ENCODE measurements at regions not wholly inside any gene's neighbourhood (a gene's known extent, or its start where the extent isn't known, plus 50 kb on each side); places are given as distances from the start of the nearest gene placed in this dataset. TPM values are rescaled to one million over a fixed set of nuclear protein-coding genes. Genes with fewer than 3 reads are reported as not detected.

GRCh38 chrX:131955099-131955777, 67.9 kb upstream of the STK26 start:
- no peaks in the 10 kb centered on the region for H3K36me3 ChIP-seq (ENCODE audit: control insufficient read depth in 4 of 4, insufficient read depth in 4 of 4, low read length in 4 of 4)
- no peak overlapping the region for H3K27ac ChIP-seq (ENCODE audit: low read depth in 1 of 2, low read length in 1 of 2)
- ATAC-seq (ENCODE audit: insufficient read depth, low FRiP score) (no peak), DNase-seq (no peak)
- WGBS, 2 donors, result 51 to 93% methylated on average over 2 of the region's 2 CpGs
- no peaks in the 10 kb centered on the region for H3K9me3 ChIP-seq (ENCODE audit: control insufficient read depth in 4 of 4, insufficient read depth in 3 of 4, low read length in 3 of 4)
- TF ChIP-seq CTCF (IDR thresholded peaks at IDR 0.05; ENCODE audit: control extremely low read depth, extremely low read depth), result no peak
- H3K9ac ChIP-seq (ENCODE audit: insufficient read depth in 1 of 2, low read length in 2 of 2), result no peak overlapping the region
- no peak overlapping the region for H3K4me3 ChIP-seq
- no peaks in the 10 kb centered on the region for H3K4me1 ChIP-seq (ENCODE audit: control insufficient read depth in 5 of 5, insufficient read depth in 5 of 5, low read length in 5 of 5)
- peaks cover 5 to 32% (median 23%) of the 10 kb centered on the region in 3 donors for H3K27me3 ChIP-seq (ENCODE audit: control insufficient read depth in 3 of 3, insufficient read depth in 3 of 3, low read length in 2 of 3)

- ATAC-seq (ENCODE audit: insufficient read depth, low FRiP score), result no peak
- no peak overlapping the region for H3K27ac ChIP-seq (ENCODE audit: low read depth in 1 of 2, low read length in 1 of 2)
Observed at GRCh38 chrX:131958724-131959123, 64.4 kb upstream of the STK26 start.

DNA sequence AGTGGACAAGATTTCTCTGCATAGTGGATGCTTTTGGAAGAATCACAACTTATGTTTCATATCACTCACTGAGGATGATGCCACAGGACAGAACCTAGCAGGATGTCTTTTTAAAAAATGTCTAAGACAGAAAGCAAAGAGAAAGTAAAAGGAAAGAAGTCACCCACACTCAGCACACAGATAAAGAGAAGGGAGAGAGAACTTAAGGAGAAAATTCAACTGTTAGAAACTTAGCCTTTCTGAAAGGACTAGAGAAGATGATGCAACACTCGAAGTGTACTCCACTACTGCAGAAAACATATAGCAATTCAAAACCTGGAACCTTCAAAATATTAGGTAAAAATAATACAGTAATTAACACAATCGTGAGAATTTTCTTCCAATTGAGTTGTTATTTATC, 52.8 kb upstream of the STK26 start:
- H3K27ac ChIP-seq (ENCODE audit: low read depth in 1 of 2, low read length in 1 of 2), result no peak overlapping the region
- H3K4me1 ChIP-seq (ENCODE audit: control insufficient read depth in 5 of 5, insufficient read depth in 5 of 5, low read length in 5 of 5), result no peaks in the 10 kb centered on the region
- no peak overlapping the region for H3K4me3 ChIP-seq
- H3K36me3 ChIP-seq (ENCODE audit: control insufficient read depth in 4 of 4, insufficient read depth in 4 of 4, low read length in 4 of 4), result no peaks in the 10 kb centered on the region
- H3K27me3 ChIP-seq (ENCODE audit: control insufficient read depth in 3 of 3, insufficient read depth in 3 of 3, low read length in 2 of 3), result peaks cover 0 to 40% (median 22%) of the 10 kb centered on the region in 3 donors
- no peaks in the 10 kb centered on the region for H3K9me3 ChIP-seq (ENCODE audit: control insufficient read depth in 4 of 4, insufficient read depth in 3 of 4, low read length in 3 of 4)
- WGBS, 2 donors, result 54 to 61% methylated on average over 2 of the region's 2 CpGs
- H3K9ac ChIP-seq (ENCODE audit: insufficient read depth in 1 of 2, low read length in 2 of 2), result no peak overlapping the region
- ATAC-seq (ENCODE audit: insufficient read depth, low FRiP score), result no peak
- TF ChIP-seq CTCF (IDR thresholded peaks at IDR 0.05; ENCODE audit: control extremely low read depth, extremely low read depth), result no peak
- DNase-seq, result no peak

More at GRCh38 chrX:131958724-131959123, 64.4 kb upstream of the STK26 start:
- WGBS, 2 donors, result 19 to 23% methylated on average over 1 of the region's 1 CpG
- Histone ChIP-seq H3K9ac (ENCODE audit: insufficient read depth in 1 of 2, low read length in 2 of 2) (no peak overlapping the region), H3K4me1 (ENCODE audit: control insufficient read depth in 5 of 5, insufficient read depth in 5 of 5, low read length in 5 of 5) (no peaks in the 10 kb centered on the region), H3K4me3 (no peak overlapping the region), H3K9me3 (ENCODE audit: control insufficient read depth in 4 of 4, insufficient read depth in 3 of 4, low read length in 3 of 4) (no peaks in the 10 kb centered on the region), H3K36me3 (ENCODE audit: control insufficient read depth in 4 of 4, insufficient read depth in 4 of 4, low read length in 4 of 4) (no peaks in the 10 kb centered on the region), H3K27me3 (ENCODE audit: control insufficient read depth in 3 of 3, insufficient read depth in 3 of 3, low read length in 2 of 3) (peaks cover 5 to 30% (median 21%) of the 10 kb centered on the region in 3 donors)
- TF ChIP-seq CTCF (IDR thresholded peaks at IDR 0.05; ENCODE audit: control extremely low read depth, extremely low read depth), result no peak
- DNase-seq, result no peak

Small RNA genes lying in the stretch of these regions (small RNA-seq; reads per million reads assigned to genes)
- not detected for gene AL008629.1 (ENCODE audit: low replicate concordance)
- not detected for gene HDGFP1 (ENCODE audit: low replicate concordance)
- not detected for gene MCRIP2P1 (ENCODE audit: low replicate concordance)
- not detected for gene RNA5SP514 (ENCODE audit: low replicate concordance)
